Left ventricle myocardium superior (tissue), 1 donor: ENCODE measurements at regions not wholly inside any gene's neighbourhood (a gene's known extent, or its start where the extent isn't known, plus 50 kb on each side); places are given as distances from the start of the nearest gene placed in this dataset.

Source experiments
- ATAC-seq: fragments of 200-7000 bp; cut with Tn5 transposase; one replicate; pipeline ENCODE4 v1.9.1; 2020; ENCODE audit warnings: mild to moderate bottlenecking, moderate library complexity
- DNase-seq: peaks from one replicate; pipeline ENCODE4 v3.0.0-alpha.2; 2020
- intact Hi-C: fragments of 100-400 bp; cut with micrococcal nuclease; formaldehyde crosslinking; loops from one replicate; pipeline ENCODE4 v1.11.0; 2022
- donor health status: DM: no; HTN: yes; CAD: no; lungs with severe emphysema.

GRCh38 chr10:109178591-109178990 is 744.7 kb downstream of the XPNPEP1 start:
- DNase-seq (no peak), ATAC-seq (no peak)
- intact Hi-C loops, result no loop called here

DNA sequence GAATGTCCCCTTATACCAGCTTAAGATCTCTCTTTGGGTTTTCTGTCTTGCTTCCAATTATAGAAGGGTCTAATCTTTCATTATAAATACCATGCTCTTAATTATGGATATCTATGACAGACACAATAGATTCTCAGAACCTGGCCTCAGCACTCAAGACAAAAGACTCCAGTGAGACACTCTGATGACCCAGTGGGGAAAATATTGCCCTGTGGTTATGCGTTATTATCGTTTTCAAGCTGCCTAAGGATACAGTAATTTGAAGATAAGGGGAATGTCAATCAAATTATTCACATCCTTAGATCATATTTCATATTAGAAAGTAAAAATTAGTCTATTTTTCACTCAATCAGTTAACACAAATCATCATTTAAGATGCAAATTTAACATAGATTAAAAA is 748.8 kb downstream of the XPNPEP1 start:
- no peak for ATAC-seq
- DNase-seq, result no peak
- intact Hi-C loops, result no loop called here

DNA sequence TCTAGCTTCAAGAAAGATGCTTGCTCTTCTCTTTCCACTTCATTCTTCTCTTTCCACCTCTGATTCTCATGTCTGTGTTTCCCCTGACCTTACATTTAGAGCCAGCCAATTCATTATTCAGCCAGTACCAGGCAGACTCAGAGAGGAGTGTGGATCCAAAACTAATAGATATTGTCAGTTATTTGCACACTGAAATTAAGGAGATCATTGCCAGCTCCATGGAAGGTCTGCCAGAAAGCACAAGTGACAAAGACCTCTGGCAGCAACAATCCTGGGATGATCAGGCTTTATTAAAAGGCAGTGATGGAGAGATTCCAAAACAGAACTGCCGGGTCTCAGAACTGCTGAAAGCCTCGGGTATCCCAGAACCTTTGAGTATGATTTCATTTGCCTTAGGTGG is 749.4 kb downstream of the XPNPEP1 start:
- ATAC-seq (no peak), DNase-seq (no peak)
- intact Hi-C loops, result no loop called here

DNA sequence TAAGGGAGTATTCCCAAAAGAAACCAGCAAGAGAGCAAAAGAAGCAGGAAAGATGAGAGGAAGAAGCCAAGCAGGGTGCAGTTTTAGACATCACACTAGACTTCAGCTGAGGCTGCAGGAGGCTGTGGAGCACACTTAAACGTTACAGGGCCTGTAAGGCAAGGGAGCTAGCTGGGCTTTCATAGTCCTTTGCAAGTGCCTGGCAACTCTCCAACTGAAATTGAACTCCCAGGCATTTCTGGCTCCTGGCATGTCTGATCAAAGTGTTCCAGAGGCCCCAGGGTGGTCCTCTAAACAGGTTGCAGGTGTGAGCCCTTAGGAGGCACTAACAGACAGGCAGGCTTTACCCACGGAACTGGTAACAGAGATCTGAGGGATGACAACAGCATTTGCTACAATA is 750.2 kb downstream of the XPNPEP1 start:
- ATAC-seq, result no peak
- no peak for DNase-seq
- intact Hi-C loops, result no loop called here

GRCh38 chr10:109166935-109167334 is 756.4 kb downstream of the XPNPEP1 start:
- DNase-seq, result no peak
- ATAC-seq, result no peak
- intact Hi-C loops, result no loop called here

- intact Hi-C loops, result no loop called here
- DNase-seq (no peak), ATAC-seq (no peak)
Observed at GRCh38 chr10:109159351-109159750, 764.0 kb downstream of the XPNPEP1 start.

- intact Hi-C loops, result no loop called here
- ATAC-seq (no peak), DNase-seq (no peak)
Observed at GRCh38 chr10:109156396-109156795, 766.9 kb downstream of the XPNPEP1 start.

DNA sequence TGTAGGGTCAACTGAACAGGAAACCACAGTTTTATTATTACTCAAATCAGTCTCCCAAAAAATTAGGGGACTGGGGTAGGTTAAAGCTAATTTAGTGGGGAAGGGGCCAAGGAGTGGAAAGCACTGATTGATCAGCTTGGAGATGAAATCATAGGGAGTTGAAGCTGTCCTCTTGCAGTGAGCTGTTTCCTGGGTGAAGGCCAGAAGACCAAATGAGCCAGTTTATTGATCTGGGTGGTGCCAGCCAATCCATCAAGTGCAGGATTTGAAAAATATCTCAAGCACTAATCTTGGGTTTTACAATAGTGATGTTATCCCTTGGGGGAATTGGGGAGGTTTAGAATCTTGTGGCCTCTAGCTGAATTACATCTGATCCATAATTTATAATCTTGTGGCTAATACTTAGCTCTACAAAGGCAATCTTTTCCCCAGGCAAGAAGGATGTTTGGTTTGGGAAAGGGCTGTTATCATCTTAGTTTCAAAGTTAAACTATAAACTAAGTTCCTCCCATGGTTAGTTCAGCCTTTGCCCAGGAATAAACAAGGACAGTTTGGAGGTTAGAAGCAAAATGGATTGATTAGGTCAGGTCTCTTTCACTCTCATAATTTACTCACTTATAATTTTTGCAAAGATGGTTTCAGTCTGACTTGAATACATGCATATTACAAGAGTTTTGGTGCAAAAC is 773.5 kb downstream of the XPNPEP1 start:
- intact Hi-C loops, result no loop called here
- ATAC-seq, result no peak
- DNase-seq, result no peak

DNA sequence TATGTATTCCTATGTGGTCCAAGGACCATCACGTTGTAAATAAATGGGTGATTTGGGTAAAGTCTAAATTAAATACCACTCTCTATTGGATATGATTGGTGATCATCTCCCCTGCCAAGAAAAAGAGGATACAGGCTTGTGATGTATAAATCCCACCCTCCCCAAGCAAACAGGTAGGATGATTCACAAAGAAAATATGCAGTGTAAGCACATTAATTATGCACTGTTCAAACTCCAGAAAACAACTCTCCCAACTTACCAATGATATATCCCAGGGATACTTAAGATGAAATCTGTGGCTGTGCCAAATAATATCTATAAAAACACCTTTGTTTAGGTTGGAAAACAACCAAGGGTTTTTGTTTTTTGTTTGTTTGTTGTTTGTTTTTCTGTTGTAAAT is 795.9 kb downstream of the XPNPEP1 start:
- DNase-seq, result no peak
- intact Hi-C loops, result no loop called here
- no peak for ATAC-seq

DNA sequence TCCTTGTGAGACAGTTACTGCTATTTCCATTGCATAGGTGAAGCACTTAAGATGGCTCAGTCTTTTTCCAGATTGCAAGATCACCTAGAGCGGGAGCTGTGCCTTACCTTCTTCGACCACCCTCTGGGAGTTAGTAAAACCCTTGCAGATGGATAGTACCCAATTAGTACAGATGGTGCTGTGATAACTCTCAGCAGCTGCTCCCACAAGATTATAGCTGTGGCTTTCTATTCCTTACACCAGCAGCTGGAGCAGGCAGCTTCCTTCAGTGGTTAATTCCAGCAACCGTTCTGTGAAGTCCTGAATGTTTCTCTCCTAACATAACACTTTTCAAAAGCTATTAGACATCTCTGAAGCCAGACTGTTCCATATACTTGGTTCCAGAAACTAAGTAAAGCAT is 796.8 kb downstream of the XPNPEP1 start:
- intact Hi-C loops, result no loop called here
- ATAC-seq (no peak), DNase-seq (no peak)

- ATAC-seq, result no peak
- intact Hi-C loops, result no loop called here
- no peak for DNase-seq
Observed at GRCh38 chr10:109126016-109126415, 797.3 kb downstream of the XPNPEP1 start.

- ATAC-seq, result no peak
- intact Hi-C loops, result no loop called here
- DNase-seq, result no peak
Observed at GRCh38 chr10:109115179-109115578, 808.1 kb downstream of the XPNPEP1 start.

DNA sequence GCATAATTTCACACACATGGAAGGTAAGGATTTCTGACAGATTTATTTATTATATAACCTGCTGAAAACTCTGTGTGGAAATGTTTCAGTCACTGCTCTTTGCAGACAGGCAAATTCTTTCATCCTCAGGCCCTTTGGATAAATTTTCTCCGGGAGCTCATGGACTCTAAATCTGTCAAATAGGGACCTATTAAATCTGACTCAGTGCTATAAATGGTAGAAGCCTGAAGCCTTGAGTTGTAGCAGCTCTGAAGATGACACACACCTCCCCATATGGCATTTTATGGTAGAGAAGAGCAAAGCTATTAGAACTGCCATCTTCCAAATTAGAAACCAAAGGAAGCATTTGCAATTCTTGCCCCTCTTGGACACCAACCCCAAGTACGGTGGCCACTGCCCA is 808.7 kb downstream of the XPNPEP1 start:
- DNase-seq (no peak), ATAC-seq (no peak)
- intact Hi-C loops, result no loop called here

DNA sequence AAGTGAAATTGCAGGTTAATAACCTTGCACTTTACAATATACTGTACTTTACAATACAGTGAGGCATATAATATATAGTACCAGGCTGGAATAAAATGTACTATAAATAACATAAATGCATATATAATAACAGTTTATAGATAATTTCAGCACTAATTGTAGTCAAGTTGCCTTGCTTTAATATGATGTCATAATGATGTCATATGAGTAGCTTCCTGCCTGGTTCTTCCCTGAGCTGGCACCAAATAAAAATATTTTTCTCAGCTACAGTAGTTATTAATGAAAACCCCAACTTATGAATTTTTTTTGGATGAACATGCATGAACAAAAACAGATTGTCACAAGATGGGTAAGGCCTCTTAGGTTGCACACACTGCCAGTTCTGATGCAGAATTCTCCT is 816.7 kb downstream of the XPNPEP1 start:
- intact Hi-C loops, result no loop called here
- ATAC-seq (no peak), DNase-seq (no peak)

- no peak for DNase-seq
- intact Hi-C loops, result no loop called here
- no peak for ATAC-seq
Observed at GRCh38 chr10:109105725-109106124, 817.6 kb downstream of the XPNPEP1 start.

- DNase-seq (no peak), ATAC-seq (no peak)
- intact Hi-C loops, result no loop called here
Observed at GRCh38 chr10:109104806-109105205, 818.5 kb downstream of the XPNPEP1 start.

GRCh38 chr10:109103278-109103677 is 820.0 kb downstream of the XPNPEP1 start:
- no peak for ATAC-seq
- intact Hi-C loops, result no loop called here

DNA sequence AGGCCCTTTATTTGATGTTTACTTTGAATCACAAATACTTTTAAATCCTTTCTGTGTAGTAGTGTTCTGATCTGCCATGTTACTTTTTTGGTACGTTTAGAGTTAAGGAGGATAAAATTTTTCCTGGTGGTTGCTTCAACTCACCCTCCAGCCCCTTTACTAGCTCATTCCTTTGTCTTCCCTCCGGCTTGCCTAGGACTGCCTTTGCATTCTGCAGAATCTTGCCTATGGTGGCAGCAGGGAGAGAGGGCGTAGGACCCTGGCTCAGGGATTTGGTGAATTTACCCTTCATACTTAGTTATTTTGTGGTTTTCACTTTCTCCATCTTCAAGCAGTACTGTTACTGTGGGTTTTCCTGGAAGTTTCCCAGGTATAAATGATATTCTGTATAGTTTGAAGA is 833.5 kb downstream of the XPNPEP1 start:
- intact Hi-C loops, result no loop called here
- DNase-seq (no peak), ATAC-seq (no peak)

More at GRCh38 chr10:109103278-109103677, 820.0 kb downstream of the XPNPEP1 start:
- DNase-seq, result no peak

- intact Hi-C loops, result no loop called here
- DNase-seq, result no peak
- no peak for ATAC-seq
Observed at GRCh38 chr10:109071539-109071938, 851.8 kb downstream of the XPNPEP1 start.

GRCh38 chr10:109070492-109070891 is 852.8 kb downstream of the XPNPEP1 start:
- ATAC-seq, result no peak
- intact Hi-C loops, result no loop called here
- no peak for DNase-seq

DNA sequence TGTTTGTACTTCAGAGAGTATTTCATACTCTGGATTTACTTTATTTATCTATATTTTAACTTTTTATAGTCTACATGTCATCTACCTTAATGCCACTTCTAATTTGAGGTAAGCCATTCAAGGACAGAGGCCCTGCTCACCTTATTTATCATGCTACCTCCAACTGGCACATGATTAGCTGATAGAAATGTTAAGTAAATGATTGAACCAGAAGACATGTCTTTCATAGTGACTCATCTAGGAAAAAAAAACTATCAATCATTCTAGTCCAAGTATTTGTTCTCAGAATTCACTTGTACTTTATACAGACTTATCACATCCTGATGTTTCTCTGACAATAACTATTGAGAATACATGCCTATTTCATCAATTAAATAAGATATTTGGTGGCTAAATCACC is 856.3 kb downstream of the XPNPEP1 start:
- DNase-seq (no peak), ATAC-seq (no peak)
- intact Hi-C loops, result no loop called here

DNA sequence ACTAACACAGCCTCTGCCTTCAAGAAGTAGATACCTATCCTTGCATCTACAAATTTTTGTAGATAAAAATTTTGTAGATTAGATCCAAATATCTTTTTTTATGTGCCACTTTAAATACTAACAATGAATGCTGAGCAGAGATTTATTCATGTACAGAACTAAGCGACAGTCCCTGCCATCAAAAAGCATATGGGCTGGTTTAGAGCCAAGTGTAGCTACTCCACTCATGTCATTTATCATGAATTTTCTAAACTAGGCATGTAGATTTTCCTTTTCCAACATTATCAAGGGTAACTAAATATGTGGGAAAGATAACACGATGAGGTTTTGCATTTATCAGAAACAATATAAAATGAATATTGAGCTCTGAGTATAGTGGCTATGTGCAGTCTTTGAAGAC is 857.5 kb downstream of the XPNPEP1 start:
- ATAC-seq (no peak), DNase-seq (no peak)
- intact Hi-C loops, result no loop called here
